BLaER1 (cell line): ENCODE measurements at regions not wholly inside any gene's neighbourhood (a gene's known extent, or its start where the extent isn't known, plus 50 kb on each side); places are given as distances from the start of the nearest gene placed in this dataset.
"Not testable (repeated sequence)": the region's sequence is repeated elsewhere in the genome, so short reads cannot be mapped to it uniquely, and the experiment has no call there.

Source experiments
- H3K27ac ChIP-seq: shearing (Covaris generic); formaldehyde crosslinking; 2 replicates; pipeline ENCODE4 v1.8.1; 2022
- H3K27me3 ChIP-seq: shearing (Covaris generic); formaldehyde crosslinking; 2 replicates; pipeline ENCODE4 v1.8.1; 2022
- H3K36me3 ChIP-seq: shearing (Covaris generic); formaldehyde crosslinking; 2 replicates; pipeline ENCODE4 v1.8.1; 2022
- H3K4me1 ChIP-seq: shearing (Covaris generic); formaldehyde crosslinking; 2 replicates; pipeline ENCODE4 v1.8.1; 2022
- H3K4me2 ChIP-seq: shearing (Covaris generic); formaldehyde crosslinking; 2 replicates; pipeline ENCODE4 v1.8.1; 2022
- H3K4me3 ChIP-seq: shearing (Covaris generic); formaldehyde crosslinking; 2 replicates; pipeline ENCODE4 v1.8.1; 2022
- H3K9ac ChIP-seq: shearing (Covaris generic); formaldehyde crosslinking; 2 replicates; pipeline ENCODE4 v1.8.1; 2022
- H3K9me3 ChIP-seq: shearing (Covaris generic); formaldehyde crosslinking; 2 replicates; pipeline ENCODE4 v1.8.1; 2022
- H4K20me1 ChIP-seq: shearing (Covaris generic); formaldehyde crosslinking; 2 replicates; pipeline ENCODE4 v1.8.1; 2022

DNA sequence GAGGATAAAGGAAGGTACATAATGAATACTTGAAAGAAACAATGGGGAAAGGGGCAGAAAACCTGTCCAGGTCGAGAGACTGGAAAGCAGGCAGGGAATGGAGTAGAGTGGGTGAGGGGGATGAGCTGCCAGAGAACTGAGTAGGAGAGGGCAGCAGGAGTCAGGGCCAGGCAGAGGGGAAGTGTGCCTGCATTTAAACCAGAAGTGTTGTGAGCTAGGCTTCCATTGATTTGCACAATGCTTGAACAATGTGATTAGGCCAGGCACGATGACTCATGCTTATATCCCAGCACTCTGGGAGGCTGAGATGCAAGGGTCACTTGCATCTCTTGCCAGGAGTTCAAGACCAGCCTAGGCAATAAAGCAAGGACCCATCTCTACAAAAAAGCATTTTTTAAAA lies 332.6 kb downstream of the ANAPC1 start:
- not testable (repeated sequence) for H3K4me3 ChIP-seq, H3K9ac ChIP-seq, H4K20me1 ChIP-seq, H3K27me3 ChIP-seq, H3K4me2 ChIP-seq, H3K36me3 ChIP-seq, H3K4me1 ChIP-seq, H3K27ac ChIP-seq, H3K9me3 ChIP-seq

DNA sequence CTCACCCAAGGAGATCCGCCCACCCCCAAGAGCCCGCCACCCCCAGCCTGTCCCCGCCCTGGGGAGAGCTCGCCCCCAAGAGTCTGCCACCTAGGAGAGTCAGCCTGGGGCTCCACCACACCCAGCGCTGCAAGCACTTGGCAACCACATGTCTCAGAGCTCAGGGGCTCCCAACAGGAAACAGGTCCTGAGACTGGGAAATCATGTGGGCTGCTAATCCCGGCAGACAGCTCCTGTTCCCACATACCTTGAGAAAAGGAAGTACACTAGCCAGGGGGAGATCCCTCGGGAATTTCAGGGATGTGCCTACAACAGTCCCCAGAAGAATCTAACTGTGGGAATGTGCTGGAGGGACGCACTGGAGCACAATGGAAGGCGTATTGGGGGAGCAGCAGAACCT lies 331.4 kb downstream of the ANAPC1 start:
- not testable (repeated sequence) for H3K9me3 ChIP-seq, H4K20me1 ChIP-seq, H3K9ac ChIP-seq, H3K4me2 ChIP-seq, H3K27ac ChIP-seq, H3K4me1 ChIP-seq, H3K36me3 ChIP-seq, H3K4me3 ChIP-seq, H3K27me3 ChIP-seq

GRCh38 chr2:111559301-111559700 lies 324.7 kb downstream of the ANAPC1 start:
- H3K9ac ChIP-seq, H3K9me3 ChIP-seq, H3K27ac ChIP-seq, H3K4me1 ChIP-seq, H3K36me3 ChIP-seq, H3K4me2 ChIP-seq, H3K4me3 ChIP-seq, H4K20me1 ChIP-seq, H3K27me3 ChIP-seq: not testable (repeated sequence)

- H3K27ac ChIP-seq, H3K4me1 ChIP-seq, H4K20me1 ChIP-seq, H3K4me2 ChIP-seq, H3K9ac ChIP-seq, H3K36me3 ChIP-seq, H3K9me3 ChIP-seq, H3K4me3 ChIP-seq, H3K27me3 ChIP-seq: not testable (repeated sequence)
These were observed 324.2 kb downstream of the ANAPC1 start for GRCh38 chr2:111559814-111560213.

DNA sequence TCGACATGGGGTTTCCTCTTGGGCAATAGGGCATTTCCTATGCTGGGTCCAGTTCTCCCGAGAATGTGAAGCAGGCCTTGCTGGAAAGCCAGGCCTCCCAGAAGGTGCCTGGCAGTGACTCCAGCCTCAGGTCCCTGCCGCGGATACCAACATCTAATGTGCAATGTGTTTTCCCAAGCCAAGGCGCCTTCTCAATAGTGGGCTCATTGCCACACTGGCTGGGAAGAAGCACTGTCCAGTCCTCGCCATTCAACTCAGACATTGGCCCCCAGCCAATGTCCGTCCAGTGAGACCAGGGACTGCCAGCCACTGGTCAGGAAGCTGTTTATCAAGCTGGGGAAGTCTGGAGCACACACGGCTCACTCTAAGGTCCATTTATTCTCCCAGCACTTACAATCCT lies 317.9 kb downstream of the ANAPC1 start:
- not testable (repeated sequence) for H3K4me2 ChIP-seq, H4K20me1 ChIP-seq, H3K9ac ChIP-seq, H3K36me3 ChIP-seq, H3K27me3 ChIP-seq, H3K4me1 ChIP-seq, H3K27ac ChIP-seq, H3K4me3 ChIP-seq, H3K9me3 ChIP-seq

DNA sequence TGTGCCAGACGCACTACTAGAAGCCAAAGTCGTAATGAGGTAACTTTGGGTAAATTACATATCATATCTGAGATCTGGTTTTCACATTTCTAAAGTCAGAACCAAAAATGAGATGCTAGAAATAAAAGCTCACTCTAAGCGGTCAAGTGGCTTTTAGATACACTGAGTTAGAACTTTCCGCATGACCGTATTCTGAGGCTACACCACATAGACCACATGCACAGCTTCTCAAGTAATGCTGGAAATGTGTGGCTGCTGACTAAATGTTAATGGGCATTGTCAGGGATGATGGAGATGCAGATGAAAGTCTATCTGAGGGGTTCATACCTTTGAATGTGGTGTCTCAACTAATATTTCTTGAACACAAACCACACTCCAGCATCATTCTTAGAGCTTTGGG lies 316.8 kb downstream of the ANAPC1 start:
- H3K9me3 ChIP-seq, H3K36me3 ChIP-seq, H3K4me3 ChIP-seq, H3K27ac ChIP-seq, H3K9ac ChIP-seq, H3K4me2 ChIP-seq, H4K20me1 ChIP-seq, H3K4me1 ChIP-seq, H3K27me3 ChIP-seq: not testable (repeated sequence)

DNA sequence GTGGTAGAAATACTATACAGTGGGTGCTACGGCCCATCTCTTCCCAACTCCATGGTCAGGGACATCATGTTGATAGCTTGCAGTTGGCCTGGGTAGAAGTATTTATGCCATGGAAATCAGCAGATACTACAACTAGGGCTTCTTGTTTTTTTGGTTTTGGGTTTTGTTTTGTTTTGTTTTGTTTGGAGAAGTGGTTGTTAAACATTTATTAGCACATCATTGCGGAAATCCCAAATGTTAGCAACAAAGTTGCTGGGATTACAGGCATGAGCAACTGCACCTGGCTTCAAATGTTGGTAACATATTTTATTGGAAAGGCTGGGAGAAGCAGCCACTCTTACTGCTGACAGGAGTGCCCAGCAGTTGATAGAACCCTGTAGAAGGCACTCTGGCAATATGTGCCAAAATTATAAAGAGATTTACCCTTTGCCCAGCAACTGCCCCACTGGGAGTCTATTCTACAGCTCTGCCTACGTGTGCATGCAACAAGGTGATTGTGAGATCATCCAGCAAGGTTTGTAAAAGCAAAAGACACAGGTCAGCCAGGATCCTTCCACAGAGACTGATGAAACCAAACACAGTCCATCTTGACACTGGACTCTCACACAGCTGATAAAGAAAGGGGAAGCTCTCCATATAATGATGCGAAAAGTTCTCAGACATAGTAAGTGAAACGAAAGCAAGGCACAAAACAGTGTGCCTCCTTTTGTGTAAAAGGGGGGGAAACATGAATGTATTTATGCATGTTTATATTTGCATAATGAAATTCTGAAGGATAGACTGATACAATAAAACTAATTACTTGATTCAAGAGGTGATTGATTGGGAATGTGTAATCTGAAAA lies 314.4 kb downstream of the ANAPC1 start:
- not testable (repeated sequence) for H3K4me2 ChIP-seq, H3K27ac ChIP-seq, H3K9ac ChIP-seq, H3K27me3 ChIP-seq, H3K4me1 ChIP-seq, H4K20me1 ChIP-seq, H3K9me3 ChIP-seq, H3K36me3 ChIP-seq, H3K4me3 ChIP-seq

DNA sequence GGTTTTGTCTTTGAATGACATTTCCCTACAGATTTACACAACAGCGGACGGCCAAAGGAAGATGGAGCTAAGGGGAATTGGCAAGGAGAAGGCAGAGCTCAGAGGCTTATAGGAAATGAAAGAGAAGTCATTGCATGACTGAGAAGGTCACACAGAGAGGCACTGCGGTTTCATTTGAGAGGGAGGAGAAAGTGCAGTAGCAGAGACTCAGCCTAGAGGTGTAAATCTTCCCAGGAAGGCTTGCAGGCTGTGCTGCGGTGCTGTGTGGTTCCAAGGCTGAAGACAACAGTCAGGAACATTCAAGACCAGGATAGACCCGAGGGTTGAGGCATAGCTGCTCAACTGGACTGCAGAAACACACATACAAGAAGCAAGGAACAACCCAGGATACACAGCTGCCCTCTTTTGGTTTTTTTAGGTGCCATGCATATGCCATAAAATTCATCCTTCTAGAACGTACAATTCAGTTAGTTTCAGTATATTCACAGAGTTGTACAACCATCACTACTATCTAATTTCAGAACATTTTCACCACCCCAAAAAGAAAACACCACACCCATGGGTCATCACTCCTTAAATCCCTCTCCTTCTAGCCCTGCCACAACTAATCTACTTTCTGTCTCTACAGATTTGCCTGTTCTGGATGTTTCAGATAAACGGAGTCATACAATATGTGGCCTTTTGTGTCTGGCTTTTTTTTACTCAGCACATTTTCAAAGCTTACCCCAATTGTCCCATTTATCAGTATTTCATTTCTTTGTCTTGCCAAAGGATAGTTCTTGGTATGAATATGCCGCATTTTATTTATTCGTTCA lies 313.5 kb downstream of the ANAPC1 start:
- not testable (repeated sequence) for H3K9ac ChIP-seq, H3K4me1 ChIP-seq, H3K9me3 ChIP-seq, H3K36me3 ChIP-seq, H3K27me3 ChIP-seq, H3K27ac ChIP-seq, H3K4me3 ChIP-seq, H3K4me2 ChIP-seq, H4K20me1 ChIP-seq

GRCh38 chr2:111574803-111575202 lies 309.2 kb downstream of the ANAPC1 start:
- H3K4me3 ChIP-seq, H3K9me3 ChIP-seq, H3K27ac ChIP-seq, H3K4me2 ChIP-seq, H3K4me1 ChIP-seq, H3K9ac ChIP-seq, H3K27me3 ChIP-seq, H4K20me1 ChIP-seq, H3K36me3 ChIP-seq: not testable (repeated sequence)

GRCh38 chr2:111577154-111577885 lies 306.7 kb downstream of the ANAPC1 start:
- H3K4me2 ChIP-seq, H3K27me3 ChIP-seq, H3K4me3 ChIP-seq, H3K36me3 ChIP-seq, H4K20me1 ChIP-seq, H3K9ac ChIP-seq, H3K9me3 ChIP-seq, H3K4me1 ChIP-seq, H3K27ac ChIP-seq: not testable (repeated sequence)

GRCh38 chr2:111579500-111580134 lies 304.4 kb downstream of the ANAPC1 start:
- not testable (repeated sequence) for H3K9me3 ChIP-seq, H3K27me3 ChIP-seq, H3K4me2 ChIP-seq, H3K9ac ChIP-seq, H3K27ac ChIP-seq, H3K4me1 ChIP-seq, H3K36me3 ChIP-seq, H4K20me1 ChIP-seq, H3K4me3 ChIP-seq

DNA sequence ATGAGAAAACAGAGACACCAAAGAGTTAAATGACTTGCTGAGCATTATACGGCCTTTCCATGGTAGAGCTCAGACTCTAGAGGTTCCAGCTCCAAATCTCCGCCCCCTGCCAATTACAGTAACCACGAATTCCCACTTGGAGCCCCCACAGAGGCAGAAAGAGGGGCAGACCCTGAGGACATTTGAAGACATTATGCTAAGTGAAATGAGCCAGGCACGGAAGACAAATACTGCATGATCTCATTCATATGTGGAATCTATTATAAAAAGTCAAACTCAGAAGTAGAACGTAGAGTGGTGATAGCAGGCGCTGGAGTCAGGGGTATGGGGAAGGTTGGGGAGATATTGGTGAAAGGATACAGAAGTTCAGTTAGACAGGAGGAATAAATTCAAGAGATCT lies 303.4 kb downstream of the ANAPC1 start:
- not testable (repeated sequence) for H3K9me3 ChIP-seq, H3K4me1 ChIP-seq, H3K27me3 ChIP-seq, H3K36me3 ChIP-seq, H3K4me2 ChIP-seq, H3K27ac ChIP-seq, H3K4me3 ChIP-seq, H3K9ac ChIP-seq, H4K20me1 ChIP-seq

GRCh38 chr2:111582090-111582489 lies 301.9 kb downstream of the ANAPC1 start:
- H3K27me3 ChIP-seq, H3K4me2 ChIP-seq, H3K27ac ChIP-seq, H3K36me3 ChIP-seq, H3K9ac ChIP-seq, H3K4me1 ChIP-seq, H3K4me3 ChIP-seq, H4K20me1 ChIP-seq, H3K9me3 ChIP-seq: not testable (repeated sequence)

DNA sequence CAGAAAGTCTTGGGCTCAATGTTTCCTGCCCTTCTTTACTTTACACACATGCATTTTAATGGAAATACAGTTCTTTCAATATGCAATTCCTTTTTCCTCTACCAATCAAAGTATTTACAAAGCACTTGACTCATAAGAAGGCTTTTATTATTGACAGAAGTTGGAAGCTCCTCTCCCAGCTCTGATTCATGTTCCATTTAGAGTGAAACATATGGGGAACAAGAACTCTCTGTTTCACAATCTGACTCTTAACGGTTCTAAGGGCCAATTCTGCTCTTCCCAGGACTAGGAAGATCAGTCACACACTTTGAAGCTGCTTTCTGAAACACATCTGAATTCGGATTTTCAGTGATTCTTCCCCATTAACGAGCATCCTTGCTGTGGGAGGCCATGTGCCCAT lies 300.5 kb downstream of the ANAPC1 start:
- H3K4me3 ChIP-seq, H4K20me1 ChIP-seq, H3K36me3 ChIP-seq, H3K9ac ChIP-seq, H3K27me3 ChIP-seq, H3K4me1 ChIP-seq, H3K4me2 ChIP-seq, H3K9me3 ChIP-seq, H3K27ac ChIP-seq: not testable (repeated sequence)
